Cardiac muscle cell (in vitro differentiated cells and primary cell): ENCODE measurements at regions not wholly inside any gene's neighbourhood (a gene's known extent, or its start where the extent isn't known, plus 50 kb on each side); places are given as distances from the start of the nearest gene placed in this dataset.

Experiments
- DNase-seq, 2 donors: peaks; one replicate each; pipeline versions ENCODE4 v3.0.0 to v3.0.0-alpha.2; 2010 to 2017; ENCODE audit warnings: low read depth in 1 of 2, low spot score in 1 of 2
- H3K27ac ChIP-seq: fragments of 200-600 bp; sonication (generic); 2 replicates; pipeline ENCODE4 v1.5.1; 2016
- H3K27me3 ChIP-seq: fragments of 200-600 bp; sonication (generic); 2 replicates; pipeline ENCODE4 v1.6.0; 2016; ENCODE audit warnings: control low read depth
- H3K36me3 ChIP-seq: fragments of 200-600 bp; sonication (generic); 2 replicates; pipeline ENCODE4 v1.5.1; 2016; ENCODE audit warnings: control low read depth
- H3K4me1 ChIP-seq: fragments of 200-600 bp; sonication (generic); 2 replicates; pipeline ENCODE4 v1.8.1; 2017; ENCODE audit warnings: low read depth, mild to moderate bottlenecking, mixed run types
- H3K4me3 ChIP-seq: fragments of 200-600 bp; sonication (generic); 2 replicates; pipeline ENCODE4 v1.5.1; 2016; ENCODE audit warnings: mild to moderate bottlenecking
- H3K9me3 ChIP-seq: fragments of 200-600 bp; sonication (generic); 2 replicates; pipeline ENCODE4 v1.5.1; 2017; ENCODE audit warnings: low read depth, mild to moderate bottlenecking, control low read depth
- CTCF ChIP-seq: IDR thresholded peaks from 2 replicates; pipeline ENCODE4 v1.5.1; 2012; ENCODE audit warnings: low read depth, mild to moderate bottlenecking, low read length

- no peak overlapping the region for H3K27ac ChIP-seq
- DNase-seq: no peak
- H3K9me3 ChIP-seq: no peaks in the 10 kb centered on the region
- no peak overlapping the region for H3K4me3 ChIP-seq
- H3K4me1 ChIP-seq: no peaks in the 10 kb centered on the region
- H3K27me3 ChIP-seq: no peaks in the 10 kb centered on the region
- no peak for TF ChIP-seq CTCF
- H3K36me3 ChIP-seq: no peaks in the 10 kb centered on the region
Measured at GRCh38 chr14:65943916-65944410, 531.4 kb downstream of the FUT8 start.

GRCh38 chr14:65945327-65945726 is 532.8 kb downstream of the FUT8 start:
- Histone ChIP-seq H3K36me3 (no peaks in the 10 kb centered on the region), H3K9me3 (no peaks in the 10 kb centered on the region), H3K27ac (no peak overlapping the region), H3K27me3 (no peaks in the 10 kb centered on the region), H3K4me1 (no peaks in the 10 kb centered on the region), H3K4me3 (no peak overlapping the region)
- TF ChIP-seq CTCF: no peak
- DNase-seq: no peak

DNA sequence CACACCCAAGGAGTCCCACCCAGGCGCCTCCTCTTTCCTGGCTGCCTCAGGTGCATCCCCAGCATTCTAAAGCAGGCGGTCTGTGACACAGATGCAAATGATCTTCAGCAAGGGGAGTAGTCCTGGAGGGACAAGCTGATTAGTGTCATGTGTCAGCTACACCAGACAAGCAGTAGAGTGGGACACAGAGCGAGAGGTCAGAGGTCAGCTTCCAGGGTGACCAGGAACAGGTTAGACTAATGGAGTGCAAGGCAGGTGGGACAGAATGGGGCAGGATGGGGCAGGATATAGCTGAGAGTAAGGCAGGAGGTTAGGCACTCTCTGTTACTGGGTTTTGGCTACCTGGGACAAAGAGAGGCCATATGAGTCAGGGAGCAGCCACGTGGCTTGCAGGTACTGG is 534.0 kb downstream of the FUT8 start:
- no peak overlapping the region for H3K4me3 ChIP-seq
- H3K36me3 ChIP-seq: no peaks in the 10 kb centered on the region
- no peaks in the 10 kb centered on the region for H3K4me1 ChIP-seq
- H3K27ac ChIP-seq: no peak overlapping the region
- no peaks in the 10 kb centered on the region for H3K9me3 ChIP-seq
- no peak for TF ChIP-seq CTCF
- no peak for DNase-seq
- H3K27me3 ChIP-seq: no peaks in the 10 kb centered on the region

DNA sequence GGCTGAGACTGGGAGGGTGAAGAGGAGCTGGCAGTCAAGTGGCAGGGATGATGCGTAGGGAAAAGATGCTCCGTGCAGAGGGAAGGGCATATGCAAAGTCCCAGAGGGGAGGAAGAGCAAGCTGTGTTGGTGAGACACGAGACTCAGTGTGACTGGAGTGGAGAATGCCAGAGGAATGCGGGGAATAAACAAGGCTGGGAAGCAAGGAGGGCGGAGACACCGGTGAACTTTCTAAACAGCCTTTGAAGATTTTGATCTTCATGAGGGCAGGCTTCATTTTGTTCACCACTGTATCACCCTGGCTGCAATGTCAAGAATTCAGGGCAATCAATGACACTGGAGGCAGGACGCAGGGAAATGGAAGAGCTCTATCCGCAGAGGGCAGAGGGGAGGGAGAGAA is 535.8 kb downstream of the FUT8 start:
- no peaks in the 10 kb centered on the region for H3K9me3 ChIP-seq
- no peak for TF ChIP-seq CTCF

GRCh38 chr14:65949711-65950516 is 536.3 kb upstream of the CCDC196 start:
- H3K27me3 ChIP-seq: no peaks in the 10 kb centered on the region
- H3K36me3 ChIP-seq: no peaks in the 10 kb centered on the region
- no peak for TF ChIP-seq CTCF
- no peak overlapping the region for H3K27ac ChIP-seq
- peak; percentile 45 to 84 for DNase-seq
- no peaks in the 10 kb centered on the region for H3K4me1 ChIP-seq
- H3K4me3 ChIP-seq: no peak overlapping the region
- no peaks in the 10 kb centered on the region for H3K9me3 ChIP-seq

More for the DNA sequence above, 535.8 kb downstream of the FUT8 start:
- no peaks in the 10 kb centered on the region for H3K27me3 ChIP-seq
- H3K27ac ChIP-seq: no peak overlapping the region
- no peak overlapping the region for H3K4me3 ChIP-seq
- no peak for DNase-seq
- no peaks in the 10 kb centered on the region for H3K36me3 ChIP-seq
- H3K4me1 ChIP-seq: no peaks in the 10 kb centered on the region
